ENCODE measurements at regions not wholly inside any gene's neighbourhood (a gene's known extent, or its start where the extent isn't known, plus 50 kb on each side); places are given as distances from the start of the nearest gene placed in this dataset.

DNA sequence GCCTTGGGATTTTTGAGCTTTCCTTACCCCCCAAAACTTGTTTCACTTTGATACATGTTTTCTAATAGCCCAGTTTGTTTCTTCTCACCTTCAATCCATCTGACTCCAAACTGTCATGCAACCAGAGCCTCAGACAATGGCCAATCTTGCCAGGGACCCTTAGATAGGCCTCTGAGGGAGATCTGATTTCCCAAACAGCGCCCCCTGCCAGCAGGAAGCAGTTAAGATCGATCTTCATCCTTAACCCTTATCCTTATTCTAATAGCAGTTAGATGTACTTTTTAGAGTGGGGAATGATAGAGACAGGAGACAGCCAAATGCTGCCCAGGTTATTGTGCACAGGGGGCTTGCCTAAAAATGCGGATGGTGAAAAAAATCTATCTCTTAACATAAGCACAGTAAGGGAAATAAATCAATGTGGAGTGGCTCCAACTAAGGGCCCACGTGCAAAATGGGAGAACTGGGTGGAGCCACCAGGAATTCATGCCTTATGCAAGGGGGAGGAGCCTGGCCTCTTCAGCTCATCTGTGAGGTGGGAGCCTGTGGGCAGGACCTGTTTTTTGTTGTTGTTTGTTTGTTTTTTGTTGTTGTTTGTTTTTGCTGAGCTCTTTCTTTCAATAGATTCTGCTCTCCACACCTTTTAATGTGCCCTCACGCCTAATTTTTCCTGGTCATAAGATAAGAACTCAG lies 833.6 kb upstream of the AGA start:
- no peak overlapping the region for H3K4me3 ChIP-seq (ENCODE audit: low read depth, low read length)
- TF ChIP-seq, protein P1, sequence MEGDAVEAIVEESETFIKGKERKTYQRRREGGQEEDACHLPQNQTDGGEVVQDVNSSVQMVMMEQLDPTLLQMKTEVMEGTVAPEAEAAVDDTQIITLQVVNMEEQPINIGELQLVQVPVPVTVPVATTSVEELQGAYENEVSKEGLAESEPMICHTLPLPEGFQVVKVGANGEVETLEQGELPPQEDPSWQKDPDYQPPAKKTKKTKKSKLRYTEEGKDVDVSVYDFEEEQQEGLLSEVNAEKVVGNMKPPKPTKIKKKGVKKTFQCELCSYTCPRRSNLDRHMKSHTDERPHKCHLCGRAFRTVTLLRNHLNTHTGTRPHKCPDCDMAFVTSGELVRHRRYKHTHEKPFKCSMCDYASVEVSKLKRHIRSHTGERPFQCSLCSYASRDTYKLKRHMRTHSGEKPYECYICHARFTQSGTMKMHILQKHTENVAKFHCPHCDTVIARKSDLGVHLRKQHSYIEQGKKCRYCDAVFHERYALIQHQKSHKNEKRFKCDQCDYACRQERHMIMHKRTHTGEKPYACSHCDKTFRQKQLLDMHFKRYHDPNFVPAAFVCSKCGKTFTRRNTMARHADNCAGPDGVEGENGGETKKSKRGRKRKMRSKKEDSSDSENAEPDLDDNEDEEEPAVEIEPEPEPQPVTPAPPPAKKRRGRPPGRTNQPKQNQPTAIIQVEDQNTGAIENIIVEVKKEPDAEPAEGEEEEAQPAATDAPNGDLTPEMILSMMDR (IDR thresholded peaks at IDR 0.05; ENCODE audit: control insufficient read depth, extremely low read depth, insufficient read depth), result 0 out of 2 replicates have a peak, but pooled peaks have one; percentile 8
- DNase-seq (ENCODE audit: low read depth), result no peak

DNA sequence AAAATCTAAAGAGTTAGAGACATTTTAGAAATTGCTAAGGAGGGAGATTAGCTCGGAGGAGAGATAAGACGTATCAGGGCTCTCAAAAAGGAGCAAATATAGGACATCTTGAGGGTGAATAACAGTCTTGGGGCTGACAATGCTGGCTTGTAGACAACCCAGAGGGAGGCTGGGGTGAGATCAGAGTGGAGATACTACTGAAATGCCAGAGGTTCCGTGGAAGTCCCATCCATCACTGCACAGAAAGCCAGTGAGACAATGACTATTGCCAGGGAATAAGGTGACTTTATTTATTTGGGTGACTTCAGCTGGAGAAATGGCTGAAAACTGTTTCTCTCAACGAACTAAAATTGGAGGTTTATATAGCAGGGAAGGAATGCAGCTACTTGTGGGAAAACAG lies 838.1 kb upstream of the AGA start:
- TF ChIP-seq, protein P1 (IDR thresholded peaks at IDR 0.05; ENCODE audit: control insufficient read depth, extremely low read depth, insufficient read depth), result no peak
- no peak overlapping the region for H3K4me3 ChIP-seq (ENCODE audit: low read depth, low read length)
- no peak for DNase-seq (ENCODE audit: low read depth)

- H3K4me3 ChIP-seq (ENCODE audit: low read depth, low read length), result no peak overlapping the region
- no peak for DNase-seq (ENCODE audit: low read depth)
- TF ChIP-seq, protein P1 (IDR thresholded peaks at IDR 0.05; ENCODE audit: control insufficient read depth, extremely low read depth, insufficient read depth), result no peak
Measured at GRCh38 chr4:178288462-178288861, 846.2 kb upstream of the AGA start.

- TF ChIP-seq, protein P1 (IDR thresholded peaks at IDR 0.05; ENCODE audit: control insufficient read depth, extremely low read depth, insufficient read depth), result no peak
- no peak for DNase-seq (ENCODE audit: low read depth)
- H3K4me3 ChIP-seq (ENCODE audit: low read depth, low read length), result no peak overlapping the region
Measured at GRCh38 chr4:178293601-178294000, 851.4 kb upstream of the AGA start.

GRCh38 chr4:178296669-178297068 lies 854.4 kb upstream of the AGA start:
- no peak for DNase-seq (ENCODE audit: low read depth)
- TF ChIP-seq, protein P1 (IDR thresholded peaks at IDR 0.05; ENCODE audit: control insufficient read depth, extremely low read depth, insufficient read depth), result no peak

DNA sequence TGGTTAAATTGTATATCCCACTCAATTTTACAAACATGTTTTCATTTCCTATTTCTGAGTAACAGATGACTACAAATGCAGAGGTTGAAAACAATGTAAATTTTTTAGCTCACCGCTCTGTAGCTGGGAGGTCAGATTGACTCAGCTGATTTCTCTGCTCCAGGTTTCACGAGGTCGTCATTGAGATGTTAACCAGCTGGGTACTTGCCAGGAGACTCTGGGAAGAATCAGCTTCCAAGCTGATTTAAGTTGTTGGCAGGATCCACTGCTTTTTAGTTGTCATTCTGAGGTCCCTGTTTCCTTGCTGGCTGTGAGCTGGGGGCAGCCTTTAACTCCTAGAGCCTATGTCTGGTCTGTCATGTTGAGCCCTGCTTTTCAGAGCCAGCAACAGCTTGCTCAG lies 864.3 kb upstream of the AGA start:
- DNase-seq (ENCODE audit: low read depth), result no peak
- H3K4me3 ChIP-seq (ENCODE audit: low read depth, low read length), result no peak overlapping the region

More at GRCh38 chr4:178296669-178297068, 854.4 kb upstream of the AGA start:
- no peak overlapping the region for H3K4me3 ChIP-seq (ENCODE audit: low read depth, low read length)

More for the DNA sequence above, 864.3 kb upstream of the AGA start:
- TF ChIP-seq, protein P1 (IDR thresholded peaks at IDR 0.05; ENCODE audit: control insufficient read depth, extremely low read depth, insufficient read depth), result no peak

All from LNCaP clone FGC (cell line).